HEK293 (cell line): ENCODE measurements at regions not wholly inside any gene's neighbourhood (a gene's known extent, or its start where the extent isn't known, plus 50 kb on each side); places are given as distances from the start of the nearest gene placed in this dataset.
"Not testable (repeated sequence)": the region's sequence is repeated elsewhere in the genome, so short reads cannot be mapped to it uniquely, and the experiment has no call there.

ENCODE experiments used
- CTCF ChIA-PET: fragments of 350-600 bp; formaldehyde crosslinking; extraction: SDS; loops from one replicate; lab custom pipeline; 2021; ENCODE audit warnings: antibody characterized with exemption; lab: Yijun Ruan, JAX
- POLR2A ChIA-PET: fragments of 300-600 bp; formaldehyde crosslinking; extraction: SDS; loops from one replicate; lab custom pipeline; 2020; ENCODE audit warnings: antibody characterized with exemption, inconsistent platforms; lab: Yijun Ruan, JAX
- H3K27ac ChIP-seq: fragments of 200-500 bp; sonication (Bioruptor generic); 2 replicates; pipeline ENCODE4 v1.5.1; 2014; ENCODE audit warnings: low read depth, low read length, control low read depth, inconsistent platforms; ENCODE audit errors: extremely low read depth
- H3K36me3 ChIP-seq, 2 experiments: fragments of 200-500 bp in 1 of 2; sonication (Bioruptor generic) in 1 of 2; 1 replicate in 1 of 2; 2 replicates in 1 of 2; pipeline ENCODE4 v1.5.1; 2014 to 2017; ENCODE audit warnings: inconsistent platforms in 2 of 2, low read length in 2 of 2; ENCODE audit not compliant: control insufficient read depth in 2 of 2, insufficient read depth in 1 of 2
- H3K4me1 ChIP-seq: fragments of 200-500 bp; sonication (Bioruptor generic); 2 replicates; pipeline ENCODE4 v1.5.1; 2014; ENCODE audit warnings: mild to moderate bottlenecking, low read length, inconsistent platforms; ENCODE audit not compliant: control insufficient read depth, insufficient read depth
- H3K4me3 ChIP-seq: 2 replicates; pipeline ENCODE4 v1.5.1; 2011; ENCODE audit warnings: low read depth, mild to moderate bottlenecking, control low read depth, low read length, moderate library complexity
- H3K9me3 ChIP-seq: fragments of 200-500 bp; sonication (Bioruptor generic); 2 replicates; pipeline ENCODE4 v1.5.1; 2014; ENCODE audit warnings: low read depth, low read length, inconsistent platforms; ENCODE audit not compliant: control insufficient read depth, insufficient read depth
- MYNN ChIP-seq: fragments of 450-650 bp; formaldehyde crosslinking; IDR thresholded peaks from 2 replicates; pipeline ENCODE4 v1.5.1; 2016; ENCODE audit warnings: missing biosample characterization, missing genetic modification characterization, borderline replicate concordance
- PRDM2 ChIP-seq: fragments of 450-650 bp; formaldehyde crosslinking; IDR thresholded peaks from 2 replicates; pipeline ENCODE4 v1.5.1; 2016; ENCODE audit warnings: missing biosample characterization, missing genetic modification characterization, borderline replicate concordance
- ZBTB48 ChIP-seq: fragments of 450-650 bp; formaldehyde crosslinking; IDR thresholded peaks from 2 replicates; pipeline ENCODE4 v1.5.1; 2016; ENCODE audit warnings: missing biosample characterization, missing genetic modification characterization
- ZNF10 ChIP-seq: fragments of 450-650 bp; formaldehyde crosslinking; IDR thresholded peaks from 2 replicates; pipeline ENCODE4 v1.5.1; 2017; ENCODE audit warnings: missing biosample characterization, missing genetic modification characterization
- ZNF146 ChIP-seq: fragments of 450-650 bp; formaldehyde crosslinking; IDR thresholded peaks from 2 replicates; pipeline ENCODE4 v1.5.1; 2016; ENCODE audit warnings: missing biosample characterization, missing genetic modification characterization
- ZNF184 ChIP-seq: fragments of 450-650 bp; IDR thresholded peaks from 2 replicates; pipeline ENCODE4 v1.5.1; 2018; ENCODE audit warnings: missing biosample characterization, mild to moderate bottlenecking, missing genetic modification characterization
- ZNF239 ChIP-seq: fragments of 450-650 bp; formaldehyde crosslinking; IDR thresholded peaks from 2 replicates; pipeline ENCODE4 v1.5.1; 2016; ENCODE audit warnings: missing biosample characterization, missing genetic modification characterization
- ZNF302 ChIP-seq: fragments of 450-650 bp; formaldehyde crosslinking; IDR thresholded peaks from 2 replicates; pipeline ENCODE4 v1.5.1; 2016; ENCODE audit warnings: missing biosample characterization, missing genetic modification characterization, low read depth
- ZNF341 ChIP-seq: fragments of 450-650 bp; formaldehyde crosslinking; IDR thresholded peaks from 2 replicates; pipeline ENCODE4; 2016; ENCODE audit warnings: low read depth, missing biosample characterization, missing genetic modification characterization
- ZNF433 ChIP-seq: fragments of 450-650 bp; formaldehyde crosslinking; IDR thresholded peaks from 2 replicates; pipeline ENCODE4 v1.5.1; 2016; ENCODE audit warnings: missing biosample characterization, missing genetic modification characterization, low read depth
- ZNF580 ChIP-seq: fragments of 450-650 bp; formaldehyde crosslinking; IDR thresholded peaks from 2 replicates; pipeline ENCODE4 v1.5.1; 2016; ENCODE audit warnings: missing biosample characterization, missing genetic modification characterization
- ZNF623 ChIP-seq: fragments of 450-650 bp; formaldehyde crosslinking; IDR thresholded peaks from 2 replicates; pipeline ENCODE4 v1.5.1; 2016; ENCODE audit warnings: missing biosample characterization, missing genetic modification characterization
- ZNF660 ChIP-seq: fragments of 450-650 bp; IDR thresholded peaks from 2 replicates; pipeline ENCODE4 v1.5.1; 2018; ENCODE audit warnings: missing biosample characterization, mild to moderate bottlenecking, missing genetic modification characterization
- ZNF785 ChIP-seq: fragments of 450-650 bp; formaldehyde crosslinking; IDR thresholded peaks from 2 replicates; pipeline ENCODE4 v1.5.1; 2016; ENCODE audit warnings: missing biosample characterization, missing genetic modification characterization
- ZNF791 ChIP-seq: fragments of 450-650 bp; formaldehyde crosslinking; IDR thresholded peaks from 2 replicates; pipeline ENCODE4 v1.5.1; 2016; ENCODE audit warnings: missing biosample characterization, missing genetic modification characterization

GRCh38 chr3:152646004-152646403 is 188.9 kb upstream of the P2RY1 start:
- no peak overlapping the region for H3K27ac ChIP-seq
- H3K4me1 ChIP-seq: no peaks in the 10 kb centered on the region; the same call in 1 of the 2 replicates
- no peaks in the 10 kb centered on the region for H3K36me3 ChIP-seq
- no peak overlapping the region for H3K4me3 ChIP-seq
- TF ChIP-seq MYNN (no peak), ZNF184 (tag by site-specific recombination) (no peak), ZNF785 (tag by site-specific recombination) (no peak), ZBTB48 (tag by site-specific recombination) (no peak), ZNF146 (no peak), ZNF239 (no peak), ZNF580 (tag by site-specific recombination) (no peak), ZNF433 (tag by site-specific recombination) (no peak), PRDM2 (no peak), ZNF660 (no peak), ZNF341 (tag by site-specific recombination) (no peak), ZNF623 (tag by site-specific recombination) (no peak), ZNF791 (no peak)
- CTCF ChIA-PET: no interaction called here
- POLR2A ChIA-PET: no interaction called here
- no peaks in the 10 kb centered on the region for H3K9me3 ChIP-seq

GRCh38 chr3:152650177-152650576 is 184.8 kb upstream of the P2RY1 start:
- CTCF ChIA-PET: no interaction called here
- no peaks in the 10 kb centered on the region; the same call in 1 of the 2 replicates for H3K4me1 ChIP-seq
- H3K9me3 ChIP-seq: no peaks in the 10 kb centered on the region
- peak; percentile 71 for TF ChIP-seq ZNF10 (tag by site-specific recombination)
- no peak for TF ChIP-seq ZNF302 (tag by site-specific recombination)
- no peak overlapping the region for H3K27ac ChIP-seq
- no peaks in the 10 kb centered on the region for H3K36me3 ChIP-seq
- POLR2A ChIA-PET: no interaction called here
- H3K4me3 ChIP-seq: no peak overlapping the region

GRCh38 chr3:152650923-152651322 is 184.0 kb upstream of the P2RY1 start:
- H3K4me1 ChIP-seq, CTCF ChIA-PET, H3K36me3 ChIP-seq, H3K9me3 ChIP-seq, H3K4me3 ChIP-seq, H3K27ac ChIP-seq, POLR2A ChIA-PET: not testable (repeated sequence)
